HFF-Myc (cell line): ENCODE measurements at regions not wholly inside any gene's neighbourhood (a gene's known extent, or its start where the extent isn't known, plus 50 kb on each side); places are given as distances from the start of the nearest gene placed in this dataset.
"Not testable (repeated sequence)": the region's sequence is repeated elsewhere in the genome, so short reads cannot be mapped to it uniquely, and the experiment has no call there.

Experiments used
- DNase-seq: peaks from one replicate; pipeline ENCODE4 v3.0.0-alpha.2; 2011; ENCODE audit warnings: low read depth; ENCODE audit errors: extremely low read depth
- H3K4me3 ChIP-seq: replicated peaks from 2 replicates; pipeline ENCODE4 v1.5.1; 2011; ENCODE audit warnings: low read depth, mild to moderate bottlenecking, control low read depth, low read length
- CTCF ChIP-seq: IDR thresholded peaks from 2 replicates; pipeline ENCODE4 v1.5.1; 2012; ENCODE audit warnings: mild to moderate bottlenecking, low read depth, low read length, control low read depth; ENCODE audit errors: missing control alignments

GRCh38 chr6:74268815-74269599 is 573.0 kb downstream of the CD109 start:
- no peak overlapping the region for H3K4me3 ChIP-seq
- TF ChIP-seq CTCF: no peak
- DNase-seq: no peak

DNA sequence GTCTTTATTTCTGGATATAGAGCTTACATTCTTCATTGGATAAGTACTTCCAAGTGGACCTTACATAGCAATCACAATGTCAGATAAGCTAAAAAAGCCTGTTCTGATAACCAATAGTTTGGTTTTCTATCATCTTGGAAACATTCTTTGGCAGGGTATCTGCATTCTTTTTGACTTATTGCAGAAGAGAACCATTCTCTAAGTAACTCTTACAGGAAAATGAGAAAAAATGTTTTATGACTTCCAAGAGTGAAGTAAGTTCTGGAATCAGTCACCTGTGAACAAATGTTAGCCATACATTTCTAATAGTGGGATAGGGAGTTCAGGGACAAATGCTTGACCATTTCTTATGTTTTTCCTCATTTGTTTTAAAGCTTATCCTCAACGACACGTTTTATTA is 564.0 kb downstream of the CD109 start:
- no peak for DNase-seq
- no peak for TF ChIP-seq CTCF
- H3K4me3 ChIP-seq: no peak overlapping the region

- H3K4me3 ChIP-seq: no peak overlapping the region
- DNase-seq: no peak
- no peak for TF ChIP-seq CTCF
These were observed 560.8 kb downstream of the CD109 start for GRCh38 chr6:74256781-74257180.

DNA sequence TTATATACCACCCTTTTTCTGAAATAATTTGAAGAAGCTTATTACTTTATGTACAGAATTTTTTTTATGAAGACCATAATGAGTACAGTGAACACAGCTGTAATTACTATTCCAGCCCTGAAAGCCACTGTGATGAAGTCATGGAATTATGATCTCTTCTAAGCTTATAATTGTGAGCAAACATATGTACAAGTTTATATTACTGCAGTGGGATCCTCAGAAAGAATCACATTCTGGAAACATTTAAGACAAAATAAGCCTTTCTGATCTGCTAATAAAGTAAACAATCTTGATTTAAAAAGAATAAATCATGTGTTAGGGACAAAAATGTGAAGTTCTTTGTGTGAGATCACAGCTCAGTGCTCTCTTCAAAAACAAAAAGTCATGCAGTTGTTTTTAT is 560.4 kb downstream of the CD109 start:
- DNase-seq: no peak
- TF ChIP-seq CTCF: no peak
- no peak overlapping the region for H3K4me3 ChIP-seq

DNA sequence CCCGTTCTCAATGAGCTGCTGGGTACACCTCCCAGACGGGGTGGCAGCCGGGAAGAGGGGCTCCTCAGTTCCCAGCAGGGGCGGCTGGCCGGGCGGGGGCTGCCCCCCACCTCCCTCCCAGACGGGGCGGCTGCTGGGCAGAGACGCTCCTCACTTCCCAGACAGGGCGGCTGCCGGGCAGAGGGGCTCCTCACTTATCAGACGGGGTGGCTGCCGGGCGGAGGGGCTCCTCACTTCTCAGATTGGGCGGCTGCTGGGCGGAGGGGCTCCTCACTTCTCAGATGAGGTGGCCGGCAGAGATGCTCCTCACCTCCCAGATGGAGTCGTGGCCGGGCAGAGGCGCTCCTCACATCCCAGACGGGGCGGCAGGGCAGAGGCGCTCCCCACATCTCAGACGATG is 559.0 kb downstream of the CD109 start:
- not testable (repeated sequence) for H3K4me3 ChIP-seq, DNase-seq

GRCh38 chr6:74254147-74254546 is 558.1 kb downstream of the CD109 start:
- not testable (repeated sequence) for H3K4me3 ChIP-seq, DNase-seq

DNA sequence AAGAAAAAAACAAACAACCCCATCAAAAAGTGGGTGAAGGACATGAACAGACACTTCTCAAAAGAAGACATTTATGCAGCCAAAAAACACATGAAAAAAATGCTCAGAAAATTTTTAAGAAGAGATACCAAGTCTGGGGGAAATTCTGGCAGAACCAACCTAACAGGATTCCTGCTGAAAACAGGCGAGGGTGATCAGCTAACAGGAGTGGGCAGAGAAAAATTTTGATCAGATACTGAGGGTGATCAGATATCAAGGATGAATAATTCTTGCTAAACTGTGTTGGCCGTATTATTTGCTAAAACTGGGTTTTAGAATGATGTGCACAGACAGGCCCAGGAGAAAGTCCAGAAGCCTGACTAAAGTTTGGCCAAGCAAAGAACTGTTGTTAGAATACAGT is 557.3 kb downstream of the CD109 start:
- DNase-seq: no peak
- no peak overlapping the region for H3K4me3 ChIP-seq
- TF ChIP-seq CTCF: no peak

DNA sequence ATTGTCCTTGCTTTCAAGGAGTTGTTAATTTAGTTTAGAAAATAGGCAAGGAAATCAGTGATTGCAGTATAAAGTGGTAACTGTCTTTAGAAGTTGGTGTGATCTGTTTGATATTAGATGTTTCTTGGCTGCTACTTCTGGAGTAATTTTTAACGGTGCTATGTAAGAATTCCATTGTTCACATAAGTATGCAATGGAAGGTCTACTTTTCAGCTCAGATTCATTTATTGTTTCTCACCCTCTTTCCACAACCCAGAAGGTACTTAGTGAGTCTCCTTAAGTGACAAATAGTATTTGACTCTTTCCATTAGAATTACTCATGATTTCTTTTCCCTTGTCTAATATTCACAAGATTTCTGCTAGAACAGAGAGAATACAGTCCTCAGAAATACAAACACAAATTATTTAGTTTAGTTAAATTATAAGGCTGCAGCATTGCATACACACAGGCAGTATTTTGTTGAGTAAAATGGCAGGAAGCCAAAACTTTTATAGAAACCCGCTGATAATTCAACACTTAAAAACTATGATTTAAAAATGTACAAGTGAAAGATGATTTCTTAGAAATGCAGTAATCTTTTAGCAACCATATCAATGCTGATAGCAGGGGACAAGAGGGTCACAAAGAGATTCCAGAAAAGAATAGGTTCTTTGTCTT is 554.3 kb downstream of the CD109 start:
- DNase-seq: no peak
- no peak for TF ChIP-seq CTCF
- H3K4me3 ChIP-seq: no peak overlapping the region
